Fibroblast of mammary gland (primary cell): ENCODE measurements at regions not wholly inside any gene's neighbourhood (a gene's known extent, or its start where the extent isn't known, plus 50 kb on each side); places are given as distances from the start of the nearest gene placed in this dataset.

ENCODE experiments used
- DNase-seq: peaks from one replicate; pipeline ENCODE4 v3.0.0-alpha.2; 2010; ENCODE audit warnings: low read depth
- H3K4me3 ChIP-seq: 2 replicates; pipeline ENCODE4 v1.5.1; 2011; ENCODE audit warnings: low read depth, mild to moderate bottlenecking, low read length, moderate library complexity; ENCODE audit not compliant: control insufficient read depth
- CTCF ChIP-seq: conservative IDR thresholded peaks from 2 replicates; pipeline ENCODE4 v1.5.1; 2011; ENCODE audit warnings: low read depth, low read length, inconsistent platforms; ENCODE audit not compliant: control insufficient read depth, insufficient read depth

DNA sequence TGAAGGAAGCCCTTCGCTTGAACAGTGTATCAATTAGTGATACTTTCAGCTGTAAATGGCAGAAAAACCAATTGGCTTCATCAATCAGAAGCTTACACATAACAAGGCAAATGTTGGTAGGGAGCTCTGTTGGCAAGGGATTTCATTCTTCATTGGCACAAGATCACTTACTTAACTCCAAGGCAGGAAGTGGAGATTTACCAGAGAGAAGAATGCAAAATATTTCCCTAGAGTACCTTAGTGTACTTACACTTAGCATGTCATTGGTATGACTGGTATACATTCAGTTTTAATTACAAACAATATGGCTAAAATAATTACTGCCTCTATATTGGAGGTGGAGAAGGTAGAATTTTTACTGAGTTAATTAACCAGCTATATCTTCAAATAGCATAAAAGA, 545.0 kb downstream of the GABRG1 start:
- DNase-seq: no peak
- no peak overlapping the region for H3K4me3 ChIP-seq
- TF ChIP-seq CTCF: no peak

DNA sequence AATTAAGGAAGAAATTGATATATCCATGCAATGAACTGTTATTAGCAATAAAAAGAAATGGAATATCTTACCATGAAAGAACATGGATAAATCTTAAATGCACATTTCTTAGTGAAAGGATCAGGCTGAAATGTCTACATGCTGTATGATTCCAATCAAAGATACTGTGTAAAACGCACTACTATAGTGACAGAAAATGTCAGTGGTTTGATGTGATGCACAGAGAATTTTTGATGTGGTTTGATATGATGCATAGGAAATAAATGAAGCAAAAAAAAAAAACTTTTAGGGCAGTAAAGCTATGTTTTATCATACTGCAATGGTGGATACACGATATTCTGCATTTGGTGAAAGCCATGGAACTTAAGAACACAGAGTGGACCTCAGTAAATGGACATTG, 547.6 kb downstream of the GABRG1 start:
- TF ChIP-seq CTCF: no peak
- DNase-seq: no peak
- no peak overlapping the region for H3K4me3 ChIP-seq

- no peak for DNase-seq
- no peak overlapping the region for H3K4me3 ChIP-seq
- TF ChIP-seq CTCF: no peak
Measured at GRCh38 chr4:45569619-45570018, 554.2 kb downstream of the GABRG1 start.

- no peak overlapping the region for H3K4me3 ChIP-seq
- TF ChIP-seq CTCF: no peak
- no peak for DNase-seq
Measured at GRCh38 chr4:45568694-45569093, 555.2 kb downstream of the GABRG1 start.

DNA sequence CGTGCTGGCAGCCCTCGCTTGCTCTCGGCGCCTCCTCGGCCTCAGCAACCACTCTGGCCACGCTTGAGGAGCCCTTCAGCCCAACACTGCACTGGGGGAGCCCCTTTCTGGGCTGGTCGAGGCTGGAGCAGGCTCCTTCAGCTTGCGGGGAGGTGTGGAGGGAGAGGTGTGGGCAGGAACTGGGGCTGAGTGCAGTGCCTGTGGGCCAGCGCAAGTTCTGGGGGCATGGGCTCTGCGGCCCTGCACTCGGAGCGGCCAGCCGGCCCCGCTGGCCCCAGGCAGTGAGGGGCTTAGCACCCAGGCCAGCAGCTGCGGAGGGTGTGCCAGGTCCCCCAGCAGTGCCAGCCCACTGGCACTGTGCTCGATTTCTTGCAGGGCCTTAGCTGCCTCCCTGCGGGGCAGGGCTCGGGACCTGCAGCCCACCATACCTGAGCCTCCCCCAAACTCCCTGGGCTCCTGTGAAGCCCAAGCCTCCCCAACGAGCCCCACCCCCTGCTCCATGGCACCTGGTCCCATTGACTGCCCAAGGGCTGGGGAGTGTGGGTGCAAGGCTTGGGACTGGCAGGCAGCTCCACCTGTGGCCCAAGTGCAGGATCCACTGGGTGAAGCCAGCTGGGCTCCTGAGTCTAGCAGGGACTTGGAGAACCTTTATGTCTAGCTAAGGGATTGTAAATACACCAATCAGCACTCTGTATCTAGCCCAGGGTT, 556.8 kb downstream of the GABRG1 start:
- DNase-seq: no peak
- no peak overlapping the region for H3K4me3 ChIP-seq
- no peak for TF ChIP-seq CTCF

- no peak overlapping the region for H3K4me3 ChIP-seq
- DNase-seq: peak; percentile 1
- no peak for TF ChIP-seq CTCF
Measured at GRCh38 chr4:45554423-45554822, 569.4 kb downstream of the GABRG1 start.
